Activated CD4-positive, alpha-beta T cell treated with anti-CD3 and anti-CD28 coated beads for 36 hours (primary cell): ENCODE measurements at regions not wholly inside any gene's neighbourhood (a gene's known extent, or its start where the extent isn't known, plus 50 kb on each side); places are given as distances from the start of the nearest gene placed in this dataset.

Experiments used
- ATAC-seq: fragments of 200-7000 bp; cut with Tn5 transposase; one replicate; pipeline ENCODE4 v1.10.0; 2021; ENCODE audit warnings: mild to moderate bottlenecking, moderate library complexity
- CTCF ChIA-PET: fragments of 350-600 bp; sonication (Branson Sonifier 250); formaldehyde crosslinking; loops from one replicate; lab custom pipeline; 2021; ENCODE audit warnings: antibody characterized with exemption; lab: Charles Lee
- POLR2A ChIA-PET: fragments of 350-600 bp; sonication (Branson Sonifier 250); formaldehyde crosslinking; loops from one replicate; lab custom pipeline; 2021; ENCODE audit warnings: antibody characterized with exemption, inconsistent platforms; lab: Charles Lee
- DNase-seq: peaks from one replicate; pipeline ENCODE4 v3.0.0-alpha.2; 2020
- H3K27ac Mint-ChIP-seq: one replicate; pipeline ENCODE4 v1.8.0; 2021; ENCODE audit warnings: mixed read lengths
- H3K27me3 Mint-ChIP-seq: one replicate; pipeline ENCODE4 v1.8.0; 2021; ENCODE audit warnings: mixed read lengths
- H3K36me3 Mint-ChIP-seq: one replicate; pipeline ENCODE4 v1.8.0; 2021; ENCODE audit warnings: low read depth, mixed read lengths
- H3K4me1 Mint-ChIP-seq: one replicate; pipeline ENCODE4 v1.8.0; 2021; ENCODE audit warnings: mixed read lengths
- H3K4me3 Mint-ChIP-seq: one replicate; pipeline ENCODE4 v1.8.0; 2021; ENCODE audit warnings: mild to moderate bottlenecking, moderate library complexity, mixed read lengths
- H3K9me3 Mint-ChIP-seq: one replicate; pipeline ENCODE4 v1.8.0; 2021; ENCODE audit warnings: low read depth, mixed read lengths
- intact Hi-C, 2 experiments: fragments of 100-400 bp; cut with DNase I in 1 of 2; cut with micrococcal nuclease in 1 of 2; formaldehyde crosslinking; loops; one replicate each; pipeline versions ENCODE4 v1.14.2 to v1.15.1; 2022 to 2024; cut with DNase I, micrococcal nuclease

GRCh38 chr10:4252701-4253100 lies 467.7 kb upstream of the KLF6 start:
- ChIA-PET POLR2A (interaction anchor here (0.7 kb wide), 1 partner anchor 470 kb away, joined by 3 read pairs; no protein-coding TSS in a partner anchor), CTCF (interaction anchor here (1.2 kb wide), 1 partner anchor 10 kb away, joined by 3 read pairs; no protein-coding TSS in a partner anchor)
- no peak overlapping the region for H3K27ac Mint-ChIP-seq
- peaks cover 13% of the 10 kb centered on the region for H3K4me1 Mint-ChIP-seq
- peaks cover 5% of the 10 kb centered on the region for H3K27me3 Mint-ChIP-seq
- no peaks in the 10 kb centered on the region for H3K9me3 Mint-ChIP-seq
- no peak for DNase-seq
- no peak for ATAC-seq
- H3K36me3 Mint-ChIP-seq, result no peaks in the 10 kb centered on the region
- H3K4me3 Mint-ChIP-seq, result no peak overlapping the region
- intact Hi-C loops, result no loop called here

DNA sequence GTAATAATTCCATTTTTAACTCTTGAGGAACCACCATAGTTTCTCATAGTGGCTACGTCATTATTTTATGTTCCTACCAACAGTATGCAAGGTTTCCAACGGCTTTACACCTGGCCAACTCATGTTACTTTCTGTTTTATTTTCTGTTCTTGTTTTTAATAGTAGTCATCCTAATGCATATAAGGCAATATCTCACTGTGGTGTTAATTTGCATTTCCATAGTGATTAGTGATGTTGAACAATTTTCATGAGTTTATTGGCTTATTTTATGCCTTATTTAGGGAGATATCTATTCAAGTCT lies 465.5 kb upstream of the KLF6 start:
- ChIA-PET POLR2A (no interaction called here), CTCF (no interaction called here)
- intact Hi-C loops, result no loop called here
- no peak overlapping the region for H3K4me3 Mint-ChIP-seq
- H3K36me3 Mint-ChIP-seq, result no peaks in the 10 kb centered on the region
- H3K27ac Mint-ChIP-seq, result peak overlapping the region; percentile 39
- H3K4me1 Mint-ChIP-seq, result peaks cover 28% of the 10 kb centered on the region
- peak; percentile 77 for ATAC-seq
- H3K27me3 Mint-ChIP-seq, result peaks cover 5% of the 10 kb centered on the region
- no peaks in the 10 kb centered on the region for H3K9me3 Mint-ChIP-seq
- DNase-seq, result no peak

DNA sequence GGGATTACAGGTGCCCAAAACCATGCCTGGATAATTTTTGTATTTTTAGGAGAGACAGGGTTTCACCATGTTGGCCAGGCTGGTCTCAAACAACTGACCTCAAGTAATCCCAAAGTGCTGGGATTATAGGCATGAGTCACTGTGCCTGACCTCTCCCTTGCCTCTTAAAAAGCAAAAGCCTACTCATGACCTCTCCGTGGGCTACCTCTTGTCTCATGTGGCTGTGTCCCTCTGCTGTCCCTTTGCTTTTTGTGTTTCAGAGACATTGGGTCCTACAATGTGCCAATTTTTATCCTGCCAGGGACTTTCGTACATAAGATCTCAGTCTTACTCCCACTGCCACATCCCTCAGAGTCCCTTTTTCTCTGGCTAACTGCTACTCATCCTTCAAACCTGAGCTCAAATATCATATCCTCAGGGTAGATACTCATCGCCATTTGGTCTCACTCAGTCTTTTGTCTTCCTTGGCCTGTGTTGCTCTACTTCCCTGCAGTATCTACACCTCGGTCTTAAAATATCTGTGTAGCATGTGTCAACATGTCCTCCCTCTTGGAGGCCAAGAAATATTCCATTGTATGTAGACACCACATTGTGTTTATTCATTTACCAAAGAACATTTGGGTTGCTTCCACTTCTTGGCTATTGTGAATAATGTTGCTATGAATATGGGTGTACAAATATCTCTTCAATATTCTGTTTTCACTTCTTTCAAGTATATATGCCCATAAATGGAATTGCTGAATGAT lies 465.0 kb upstream of the KLF6 start:
- ChIA-PET CTCF (no interaction called here), POLR2A (no interaction called here)
- DNase-seq (no peak), ATAC-seq (no peak)
- Mint-ChIP-seq H3K4me1 (peaks cover 28% of the 10 kb centered on the region), H3K4me3 (no peak overlapping the region), H3K9me3 (no peaks in the 10 kb centered on the region), H3K27ac (peak overlapping the region; percentile 39), H3K36me3 (no peaks in the 10 kb centered on the region), H3K27me3 (peaks cover 5% of the 10 kb centered on the region)
- intact Hi-C loops, result loop anchor here (5.0 to 10.0 kb wide), 2 partner anchors 115 to 468 kb away; no protein-coding TSS in a partner anchor

GRCh38 chr10:4247379-4247778 lies 462.4 kb upstream of the KLF6 start:
- CTCF ChIA-PET, result no interaction called here
- POLR2A ChIA-PET, result interaction anchor here (0.6 to 0.7 kb wide), 2 partner anchors 51 to 855 kb away, joined by 3 to 10 read pairs; no protein-coding TSS in a partner anchor
- peaks cover 50% of the 10 kb centered on the region for H3K4me1 Mint-ChIP-seq
- DNase-seq, result no peak
- H3K36me3 Mint-ChIP-seq, result no peaks in the 10 kb centered on the region
- ATAC-seq, result no peak
- H3K9me3 Mint-ChIP-seq, result no peaks in the 10 kb centered on the region
- H3K27me3 Mint-ChIP-seq, result peaks cover 5% of the 10 kb centered on the region
- H3K27ac Mint-ChIP-seq, result peak overlapping the region; percentile 48
- no peak overlapping the region for H3K4me3 Mint-ChIP-seq
- intact Hi-C loops, result loop anchor here (5.0 to 10.0 kb wide), 2 partner anchors 113 to 465 kb away; no protein-coding TSS in a partner anchor

- Mint-ChIP-seq H3K4me1 (peaks cover 54% of the 10 kb centered on the region), H3K9me3 (no peaks in the 10 kb centered on the region), H3K36me3 (no peaks in the 10 kb centered on the region), H3K4me3 (no peak overlapping the region), H3K27me3 (peaks cover 5% of the 10 kb centered on the region), H3K27ac (peak overlapping the region; percentile 48)
- intact Hi-C loops, result loop anchor here (5.0 to 10.0 kb wide), 2 partner anchors 112 to 465 kb away; no protein-coding TSS in a partner anchor
- peak; percentile 54 for ATAC-seq
- ChIA-PET POLR2A (no interaction called here), CTCF (no interaction called here)
- DNase-seq, result no peak
Measured at GRCh38 chr10:4246881-4247358, 461.9 kb upstream of the KLF6 start.

DNA sequence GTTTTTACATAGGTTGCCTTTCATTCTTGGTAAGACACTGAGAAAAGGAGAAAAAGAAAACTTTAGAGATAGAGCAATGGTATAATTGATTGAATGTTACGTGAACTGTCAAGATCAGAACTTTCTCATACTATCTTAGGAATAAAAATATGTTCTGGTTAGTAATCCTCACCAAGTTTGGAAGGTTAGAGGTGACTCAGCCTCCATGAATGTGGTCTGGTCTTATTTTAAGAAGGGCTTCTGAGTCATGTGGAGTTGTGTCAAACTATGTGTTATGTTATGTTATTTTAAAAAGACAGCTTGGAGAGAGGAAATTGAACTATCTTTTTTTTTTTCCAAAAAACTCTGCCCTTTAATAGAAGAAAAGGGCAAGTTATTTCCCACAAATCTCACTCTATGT lies 458.6 kb upstream of the KLF6 start:
- intact Hi-C loops, result loop anchor here (1.0 to 10.0 kb wide), 4 partner anchors 109 to 503 kb away; no protein-coding TSS in a partner anchor
- ChIA-PET CTCF (interaction anchor here (0.8 kb wide), 1 partner anchor 58 kb away, joined by 3 read pairs; no protein-coding TSS in a partner anchor), POLR2A (interaction anchor here (0.6 kb wide), 2 partner anchors 526 to 1181 kb away, joined by 3 to 4 read pairs; no protein-coding TSS in a partner anchor)
- H3K27ac Mint-ChIP-seq, result no peak overlapping the region
- no peaks in the 10 kb centered on the region for H3K27me3 Mint-ChIP-seq
- no peaks in the 10 kb centered on the region for H3K9me3 Mint-ChIP-seq
- ATAC-seq (peak; percentile 83), DNase-seq (peak; percentile 36)
- H3K36me3 Mint-ChIP-seq, result no peaks in the 10 kb centered on the region
- no peak overlapping the region for H3K4me3 Mint-ChIP-seq
- peaks cover 46% of the 10 kb centered on the region for H3K4me1 Mint-ChIP-seq

GRCh38 chr10:4243169-4243568 lies 458.2 kb upstream of the KLF6 start:
- ChIA-PET CTCF (interaction anchor here (0.8 kb wide), 1 partner anchor 59 kb away, joined by 3 read pairs; no protein-coding TSS in a partner anchor), POLR2A (interaction anchor here (0.6 to 0.7 kb wide), 3 partner anchors 208 to 1181 kb away, joined by 3 to 4 read pairs (median 4); no protein-coding TSS in a partner anchor)
- Mint-ChIP-seq H3K27ac (no peak overlapping the region), H3K36me3 (no peaks in the 10 kb centered on the region), H3K9me3 (no peaks in the 10 kb centered on the region), H3K4me1 (peaks cover 46% of the 10 kb centered on the region), H3K27me3 (no peaks in the 10 kb centered on the region), H3K4me3 (no peak overlapping the region)
- DNase-seq, result no peak
- ATAC-seq, result no peak
- intact Hi-C loops, result loop anchor here (1.0 to 10.0 kb wide), 4 partner anchors 108 to 503 kb away; no protein-coding TSS in a partner anchor

- H3K27me3 Mint-ChIP-seq, result no peaks in the 10 kb centered on the region
- peak overlapping the region; percentile 35 for H3K27ac Mint-ChIP-seq
- no peaks in the 10 kb centered on the region for H3K9me3 Mint-ChIP-seq
- DNase-seq (no peak), ATAC-seq (no peak)
- H3K36me3 Mint-ChIP-seq, result no peaks in the 10 kb centered on the region
- CTCF ChIA-PET, result no interaction called here
- peaks cover 43% of the 10 kb centered on the region for H3K4me1 Mint-ChIP-seq
- H3K4me3 Mint-ChIP-seq, result no peak overlapping the region
- POLR2A ChIA-PET, result interaction anchor here (0.7 kb wide), 1 partner anchor 208 kb away, joined by 4 read pairs; no protein-coding TSS in a partner anchor
- intact Hi-C loops, result loop anchor here (1.0 to 10.0 kb wide), 4 partner anchors 108 to 502 kb away; no protein-coding TSS in a partner anchor
Measured at GRCh38 chr10:4242561-4243035, 457.6 kb upstream of the KLF6 start.

- ChIA-PET CTCF (no interaction called here), POLR2A (no interaction called here)
- Mint-ChIP-seq H3K27me3 (no peaks in the 10 kb centered on the region), H3K36me3 (no peaks in the 10 kb centered on the region), H3K27ac (no peak overlapping the region), H3K4me3 (no peak overlapping the region), H3K4me1 (peaks cover 35% of the 10 kb centered on the region), H3K9me3 (no peaks in the 10 kb centered on the region)
- intact Hi-C loops, result loop anchor here (2.0 to 10.0 kb wide), 2 partner anchors 107 to 415 kb away; no protein-coding TSS in a partner anchor
- no peak for ATAC-seq
- no peak for DNase-seq
Measured at GRCh38 chr10:4241724-4242345, 456.8 kb upstream of the KLF6 start.

- Mint-ChIP-seq H3K9me3 (no peaks in the 10 kb centered on the region), H3K4me1 (peaks cover 28% of the 10 kb centered on the region), H3K4me3 (no peak overlapping the region), H3K27me3 (no peaks in the 10 kb centered on the region), H3K36me3 (no peaks in the 10 kb centered on the region), H3K27ac (no peak overlapping the region)
- no peak for DNase-seq
- ChIA-PET CTCF (interaction anchor here (0.7 kb wide), 1 partner anchor 263 kb away, joined by 3 read pairs; no protein-coding TSS in a partner anchor), POLR2A (no interaction called here)
- no peak for ATAC-seq
- intact Hi-C loops, result loop anchor here in 1 of 2 experiments (10.0 kb wide), 1 partner anchor 106 kb away; no protein-coding TSS in a partner anchor
Measured at GRCh38 chr10:4240608-4241197, 455.7 kb upstream of the KLF6 start.

DNA sequence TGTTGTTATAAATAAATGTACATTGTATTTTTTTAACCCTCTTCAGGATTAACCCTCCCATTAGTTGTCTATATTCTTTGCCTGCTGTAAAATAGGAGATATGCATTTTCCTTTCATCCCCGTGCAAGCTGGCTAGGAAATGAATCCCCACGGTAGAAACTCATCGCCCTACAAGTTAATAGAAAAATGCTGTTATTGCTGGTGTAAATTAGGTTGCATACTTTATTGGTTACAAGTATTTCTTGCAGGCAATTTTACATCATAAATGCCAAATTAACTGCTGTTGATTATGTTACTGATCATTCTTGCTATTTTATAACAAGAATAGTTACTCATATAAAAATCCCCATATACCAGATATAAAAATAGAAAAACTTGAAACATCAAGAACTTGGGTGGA lies 454.2 kb upstream of the KLF6 start:
- CTCF ChIA-PET, result no interaction called here
- no peaks in the 10 kb centered on the region for H3K9me3 Mint-ChIP-seq

More for the DNA sequence above, 454.2 kb upstream of the KLF6 start:
- POLR2A ChIA-PET, result no interaction called here
- no peaks in the 10 kb centered on the region for H3K36me3 Mint-ChIP-seq
- H3K27ac Mint-ChIP-seq, result no peak overlapping the region
- ATAC-seq (no peak), DNase-seq (no peak)
- H3K4me3 Mint-ChIP-seq, result no peak overlapping the region
- peaks cover 30% of the 10 kb centered on the region for H3K4me1 Mint-ChIP-seq
- intact Hi-C loops, result no loop called here
- H3K27me3 Mint-ChIP-seq, result no peaks in the 10 kb centered on the region
